ENCODE measurements at regions not wholly inside any gene's neighbourhood (a gene's known extent, or its start where the extent isn't known, plus 50 kb on each side); places are given as distances from the start of the nearest gene placed in this dataset.
A peak's percentile ranks its signal among the peaks of the same experiment; 100 is the strongest.
"Not testable (repeated sequence)": the region's sequence is repeated elsewhere in the genome, so short reads cannot be mapped to it uniquely, and the experiment has no call there.

DNA sequence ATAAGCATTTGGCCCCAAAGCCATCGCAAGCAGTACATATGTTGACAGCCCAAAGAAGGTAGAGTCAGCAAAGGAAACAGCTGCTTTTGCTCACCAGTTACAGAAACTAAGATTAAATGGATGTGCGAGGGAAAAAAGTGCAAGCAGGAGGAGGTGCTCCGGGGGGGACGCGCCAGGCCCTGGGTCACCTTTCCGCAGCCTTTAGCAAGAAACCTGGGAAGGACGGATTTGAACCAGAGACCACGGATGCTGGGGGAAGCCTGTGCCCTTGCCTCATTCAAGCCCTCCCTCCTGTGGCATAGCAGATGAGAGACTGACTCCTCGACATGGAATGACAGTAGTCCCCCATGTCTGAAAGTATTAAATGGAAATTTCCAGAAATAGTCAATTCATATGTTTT lies 405.6 kb upstream of the PRKCQ start:
- no peak for DNase-seq

DNA sequence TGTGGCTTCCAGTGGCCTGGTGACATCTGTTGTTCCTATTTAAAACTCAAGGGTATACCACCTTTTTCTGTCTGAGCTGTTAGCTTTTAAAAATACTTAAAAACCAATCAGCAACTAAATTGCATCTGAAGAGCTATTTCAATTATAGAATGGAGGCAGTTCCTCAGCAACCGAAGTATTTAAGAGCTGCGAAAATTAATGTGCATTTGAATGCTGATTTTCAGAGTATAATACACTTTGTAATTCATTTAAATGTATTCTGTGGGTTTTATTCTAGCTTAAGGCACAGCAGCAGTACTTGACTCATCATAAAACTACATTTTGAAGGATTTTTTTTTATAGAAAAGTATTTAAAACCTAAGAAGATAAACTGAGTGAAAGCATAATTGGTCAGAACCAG lies 404.9 kb upstream of the PRKCQ start:
- no peak for DNase-seq

DNA sequence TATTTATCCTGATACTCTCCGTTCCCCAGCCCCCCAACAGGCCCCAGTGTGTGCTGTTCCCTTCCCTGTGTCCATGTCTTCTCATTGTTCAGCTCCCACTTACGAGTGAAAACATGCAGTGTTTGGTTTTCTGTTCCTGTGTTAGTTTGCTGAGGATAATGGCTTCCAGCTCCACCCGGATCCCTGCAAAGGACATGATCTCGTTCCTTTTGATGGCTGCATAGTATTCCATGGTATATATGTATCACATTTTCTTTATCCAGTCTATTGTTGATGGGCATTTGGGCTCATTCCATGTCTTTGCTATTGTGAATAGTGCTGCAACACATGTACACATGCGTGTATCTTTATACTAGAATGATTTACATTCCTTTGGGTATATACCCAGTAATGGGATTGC lies 403.9 kb upstream of the PRKCQ start:
- DNase-seq: not testable (repeated sequence)

DNA sequence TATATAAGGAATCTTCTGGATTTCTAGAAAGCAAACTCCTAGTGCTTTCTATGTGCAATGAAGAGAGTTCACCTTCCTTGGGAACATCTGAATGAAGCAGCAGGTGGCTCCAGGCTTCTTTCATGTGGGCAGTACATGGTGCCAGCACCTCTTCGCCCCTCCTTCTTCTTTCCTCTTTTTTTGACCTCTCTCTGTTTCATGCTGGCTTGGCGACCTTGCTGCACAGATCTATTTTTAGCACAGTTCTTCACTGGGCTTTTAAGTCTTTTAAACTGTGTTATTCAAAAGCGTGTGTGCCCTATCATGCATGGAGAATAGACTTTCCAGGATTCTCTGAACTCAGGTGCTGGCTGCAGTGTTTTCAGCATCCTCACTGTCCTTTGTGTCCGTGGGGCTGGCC lies 400.3 kb upstream of the PRKCQ start:
- no peak for DNase-seq

DNA sequence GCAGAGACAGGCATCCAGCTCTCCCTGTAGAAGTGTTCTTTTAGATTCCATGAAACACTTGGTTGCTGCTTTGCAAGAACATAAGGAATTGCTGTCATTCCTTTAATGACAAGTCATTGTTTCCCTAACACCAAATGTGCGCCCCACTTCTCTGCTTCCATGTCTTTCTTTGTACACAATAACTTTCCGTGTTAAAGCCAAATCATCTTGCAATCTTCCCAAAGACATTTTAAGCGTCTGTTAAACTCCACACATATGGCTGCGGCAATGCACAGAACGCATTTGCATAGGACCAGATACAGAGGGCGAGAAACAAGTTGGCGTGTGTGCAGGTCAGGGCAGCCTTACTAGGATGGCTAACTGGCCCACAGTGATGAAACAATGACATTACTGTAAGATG lies 399.3 kb upstream of the PRKCQ start:
- no peak for DNase-seq

DNA sequence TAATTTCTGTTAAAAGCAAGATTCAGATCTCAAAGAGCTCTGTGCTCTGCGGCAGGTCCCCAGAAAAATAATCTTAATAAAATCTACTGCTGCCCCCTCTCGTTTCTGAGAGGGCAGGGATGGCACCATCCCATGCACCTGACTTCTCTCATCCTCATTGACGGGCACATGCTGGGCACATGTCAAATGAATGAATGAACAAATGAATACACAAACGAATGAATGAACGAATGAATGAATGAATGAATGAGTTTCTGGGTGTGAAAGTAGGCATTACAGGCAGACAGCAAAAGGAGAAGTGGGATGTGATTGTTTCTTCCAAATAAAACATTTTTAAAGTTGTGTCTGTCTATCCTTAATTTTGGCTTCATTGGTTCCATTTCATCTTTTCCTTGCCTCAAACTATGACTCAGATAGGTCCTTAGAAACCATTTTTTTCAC lies 398.1 kb upstream of the PRKCQ start:
- DNase-seq: no peak

DNA sequence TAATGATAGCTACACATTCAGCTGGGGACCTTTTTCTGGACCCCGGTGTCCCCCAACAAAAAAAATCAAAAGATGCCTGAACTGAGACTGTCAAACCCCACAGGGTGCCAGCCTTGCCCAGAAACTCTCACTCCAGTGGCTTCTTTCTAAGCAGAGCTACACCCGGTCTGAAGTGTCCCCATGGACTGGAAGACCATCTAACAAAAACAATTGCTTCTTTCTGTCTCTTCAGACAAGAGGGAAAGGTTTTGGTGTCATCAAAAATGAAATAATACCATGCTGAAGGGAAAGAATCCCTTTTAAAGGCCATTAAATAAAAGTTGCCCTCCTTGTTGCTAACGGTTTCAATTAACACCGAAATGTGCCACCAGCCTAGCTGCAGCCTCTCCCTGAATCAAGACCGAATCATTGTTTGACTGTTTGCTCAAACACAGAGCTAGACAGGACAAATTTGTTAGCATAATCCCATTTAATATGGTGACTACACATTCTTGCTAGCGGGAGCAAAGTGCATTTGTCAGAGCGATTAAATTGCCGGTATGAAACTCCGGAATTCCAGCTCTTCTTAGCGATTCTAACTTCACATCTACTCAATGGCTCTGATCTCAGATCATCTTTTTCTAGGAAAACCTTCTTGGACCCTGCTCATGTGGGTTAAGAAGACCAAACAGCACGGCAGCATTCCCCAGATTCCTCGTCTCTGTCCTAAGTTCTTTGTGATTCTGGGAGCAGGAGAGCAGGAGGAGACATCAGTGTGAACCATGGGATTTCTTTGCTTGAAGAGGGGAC lies 397.5 kb upstream of the PRKCQ start:
- DNase-seq: no peak

DNA sequence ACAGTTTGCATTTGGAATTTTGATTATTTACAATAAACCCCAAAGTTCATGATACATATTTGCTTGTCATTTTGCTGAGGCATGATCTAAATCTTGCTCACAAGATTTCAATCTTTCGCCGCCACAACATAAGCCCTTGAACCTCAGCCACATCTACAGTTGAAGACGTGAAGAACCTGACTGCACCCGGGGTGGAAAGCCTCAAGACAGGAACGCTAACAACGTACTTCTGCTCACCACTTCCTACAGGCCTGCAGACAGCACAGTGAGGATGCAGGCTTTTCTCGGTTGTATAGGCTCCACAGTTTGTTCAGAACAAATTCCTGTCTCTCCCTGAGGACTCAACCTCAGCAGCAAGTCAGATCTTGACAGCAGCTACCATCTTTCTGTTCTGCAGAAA lies 393.8 kb upstream of the PRKCQ start:
- DNase-seq: no peak

DNA sequence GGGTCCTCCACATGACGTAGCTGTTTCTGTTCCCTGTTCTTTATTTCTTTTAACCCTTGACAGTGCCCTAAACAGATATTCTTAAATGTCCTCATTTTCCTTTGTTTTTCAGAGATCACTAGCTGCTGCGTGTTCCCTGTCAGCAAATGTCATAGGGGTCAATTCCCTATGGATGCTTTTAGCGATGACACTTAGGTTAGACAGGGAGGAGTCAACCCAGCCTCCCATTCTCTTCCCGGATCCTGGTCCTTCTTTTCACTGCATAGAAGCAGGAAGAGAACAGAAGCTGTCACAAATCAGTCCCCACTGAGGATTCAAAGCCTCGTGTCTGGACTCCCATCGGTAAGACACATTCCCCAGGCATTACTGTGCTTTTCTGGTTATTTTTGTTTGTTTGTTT lies 392.1 kb upstream of the PRKCQ start:
- DNase-seq: no peak

DNA sequence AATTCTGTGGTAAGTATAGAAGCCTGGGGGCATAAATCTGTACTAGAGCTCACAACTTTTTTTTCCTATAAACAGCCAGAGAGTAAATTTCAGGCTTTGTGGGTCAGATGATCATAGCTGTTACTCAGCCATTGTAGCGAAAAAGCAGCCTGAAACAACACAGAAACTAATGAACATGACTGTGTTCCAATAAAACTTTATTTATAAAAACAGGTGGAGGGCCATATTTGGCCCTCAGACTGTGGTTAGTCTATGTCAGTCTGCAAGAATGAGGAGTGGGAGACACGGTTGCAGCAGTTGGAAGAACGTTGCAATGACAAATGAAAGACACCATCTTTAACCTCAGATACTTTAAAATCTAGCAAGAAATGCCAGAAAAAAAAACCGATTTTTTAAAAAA lies 389.6 kb upstream of the PRKCQ start:
- no peak for DNase-seq

DNA sequence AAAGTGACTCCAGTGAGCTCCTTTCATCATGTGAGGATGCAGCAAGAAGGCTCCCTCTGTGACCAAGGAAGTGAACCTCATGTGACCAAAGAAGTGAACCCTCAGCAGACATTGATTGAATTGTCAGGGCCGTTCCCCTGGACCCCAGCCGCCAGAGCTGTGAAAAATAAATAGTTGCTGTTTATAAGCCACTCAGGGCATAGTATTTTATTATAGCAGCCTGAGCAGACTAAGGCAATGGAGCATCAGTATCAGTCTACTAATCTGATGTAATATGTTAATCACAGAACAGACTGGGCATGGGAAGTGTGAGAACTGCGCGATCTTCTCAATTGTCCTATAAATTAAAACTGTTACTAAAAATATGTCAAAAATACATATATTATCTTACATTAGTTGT lies 384.5 kb upstream of the PRKCQ start:
- no peak for DNase-seq

DNA sequence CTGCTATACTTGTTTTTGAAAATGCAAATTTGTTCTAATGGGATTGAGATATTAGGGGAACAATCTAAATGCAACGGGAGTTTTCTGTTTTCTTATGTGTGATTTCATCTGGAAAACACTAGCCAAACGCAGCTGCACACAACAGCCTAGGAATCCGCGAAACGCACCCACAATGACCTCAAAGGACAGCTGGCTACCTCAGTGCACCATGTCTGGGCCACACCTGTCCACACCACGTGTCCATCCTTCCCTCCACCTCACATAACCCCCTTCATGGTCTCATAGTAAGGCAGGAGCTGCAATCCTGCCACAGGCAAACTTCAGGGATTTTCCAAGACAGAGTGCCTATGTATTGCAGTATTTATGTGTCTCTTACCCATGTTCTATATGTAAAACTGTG lies 382.5 kb upstream of the PRKCQ start:
- DNase-seq: no peak

DNA sequence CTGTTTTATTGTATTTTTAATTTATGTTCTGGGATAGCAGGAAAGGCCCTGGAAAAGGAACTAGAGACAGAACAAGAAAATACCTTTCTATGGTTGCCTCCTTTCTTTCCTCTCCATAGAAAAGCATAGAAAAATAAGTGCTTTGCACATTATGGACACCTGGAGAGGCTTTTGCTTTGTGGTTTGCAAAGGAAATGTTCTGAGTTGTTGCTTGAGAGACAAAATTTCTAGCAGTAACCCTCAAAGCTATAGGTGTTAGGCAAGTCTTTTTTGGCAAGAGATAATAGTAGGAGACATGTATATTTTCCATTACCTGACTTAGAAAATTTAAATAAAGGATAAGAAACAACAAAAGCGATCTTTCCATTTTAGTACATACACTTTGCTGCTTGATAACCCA lies 378.6 kb upstream of the PRKCQ start:
- DNase-seq: no peak

DNA sequence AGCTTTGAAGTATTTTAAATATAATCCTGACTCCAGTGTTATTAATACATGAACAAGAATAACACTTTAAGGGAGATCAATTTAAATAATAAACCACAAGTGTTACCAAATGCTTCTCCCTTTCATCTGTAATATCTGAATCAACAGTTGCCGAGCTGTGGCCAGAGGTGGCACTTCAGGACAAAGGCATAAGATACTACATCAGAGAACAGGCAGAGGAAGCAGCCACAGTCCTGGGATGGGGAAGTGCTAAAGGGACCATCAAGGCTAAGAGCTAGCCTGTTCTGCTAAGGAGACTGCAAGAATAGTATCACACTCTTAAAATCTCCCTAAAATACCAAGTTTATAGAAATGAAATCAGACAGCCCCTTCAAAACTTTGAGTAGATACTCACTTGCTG lies 378.2 kb upstream of the PRKCQ start:
- DNase-seq: no peak

DNA sequence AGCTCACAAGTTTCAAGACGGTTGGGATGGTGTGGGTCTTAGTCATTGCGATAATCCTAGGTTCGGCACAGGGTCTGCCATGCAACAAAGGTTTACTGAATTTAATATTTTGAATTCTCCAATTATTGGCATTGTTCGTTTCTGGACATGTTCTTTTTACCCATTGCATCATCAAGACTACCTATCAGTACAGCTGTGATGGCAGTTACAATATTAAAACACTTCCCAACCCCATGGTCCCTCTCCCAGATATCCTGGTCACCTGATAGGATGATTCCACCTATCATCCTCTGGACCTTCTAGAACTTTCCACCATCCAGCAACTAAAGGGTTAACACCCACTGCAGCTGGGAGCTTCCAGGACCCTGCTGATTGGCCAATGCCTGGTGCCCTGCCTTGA lies 377.8 kb upstream of the PRKCQ start:
- DNase-seq: peak in 1 of 56 donors; percentile 11

DNA sequence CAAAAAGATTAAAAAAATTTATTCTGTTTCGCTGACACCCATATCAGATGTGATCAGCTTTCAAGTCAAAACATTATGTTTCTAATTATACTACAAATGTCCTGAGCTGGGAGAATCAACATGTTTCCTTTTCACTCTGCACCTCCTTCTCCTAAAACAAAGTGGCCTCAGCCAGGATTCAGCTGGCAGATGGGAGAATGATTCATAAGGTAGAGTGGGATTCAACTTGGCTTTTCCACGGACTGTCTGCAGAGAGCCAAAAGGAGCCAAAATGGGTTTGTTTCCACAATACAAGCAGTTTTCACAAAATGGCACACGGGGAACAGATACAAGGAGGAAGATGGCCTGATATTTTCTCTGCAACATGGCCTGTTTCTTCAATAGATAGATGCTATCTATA lies 376.5 kb upstream of the PRKCQ start:
- DNase-seq: no peak

DNA sequence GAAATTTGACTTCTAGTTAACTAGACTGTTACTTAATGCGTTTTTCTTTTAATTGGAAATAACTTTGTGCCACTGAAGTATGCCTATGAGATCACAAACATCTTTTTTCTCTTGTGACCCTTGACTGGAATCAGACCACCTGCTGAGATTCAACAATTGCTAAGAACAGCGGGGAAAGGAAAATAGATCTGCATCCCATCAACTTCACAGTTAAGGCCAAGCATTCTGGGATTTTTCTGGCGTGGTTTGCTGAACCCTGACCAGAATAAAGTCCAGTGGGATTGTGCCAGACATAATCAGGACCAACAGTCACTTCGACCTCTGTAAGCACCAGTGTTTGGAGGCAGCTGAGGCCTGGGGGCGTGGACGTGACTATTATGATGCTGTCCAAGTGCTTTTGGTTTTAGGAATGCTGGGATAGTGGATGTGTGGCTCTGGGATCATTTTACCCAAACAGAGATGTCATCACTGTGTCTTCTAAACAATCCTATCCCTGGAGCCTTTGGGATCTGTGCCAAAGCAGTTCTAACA lies 373.3 kb upstream of the PRKCQ start:
- DNase-seq: peak in 1 of 56 donors; percentile 5

DNA sequence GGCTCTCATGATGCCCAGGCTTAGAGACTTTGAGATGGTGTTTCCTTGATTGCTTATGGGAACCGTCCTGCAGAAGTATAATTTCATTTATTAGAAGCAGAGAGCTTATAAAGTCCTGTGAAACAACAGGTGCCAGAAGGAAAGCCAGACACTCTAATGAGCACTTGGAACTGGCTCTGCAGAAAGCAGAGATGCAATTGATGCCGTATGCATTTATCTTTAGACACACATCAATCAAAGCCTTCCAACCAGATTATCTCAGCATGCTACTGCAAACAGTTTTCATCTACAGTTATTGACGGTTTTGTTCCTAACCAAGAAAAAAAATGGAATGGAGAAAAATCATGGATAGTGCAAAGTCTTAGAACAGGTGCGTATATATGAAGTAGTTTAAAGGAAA lies 371.7 kb upstream of the PRKCQ start:
- no peak for DNase-seq

DNA sequence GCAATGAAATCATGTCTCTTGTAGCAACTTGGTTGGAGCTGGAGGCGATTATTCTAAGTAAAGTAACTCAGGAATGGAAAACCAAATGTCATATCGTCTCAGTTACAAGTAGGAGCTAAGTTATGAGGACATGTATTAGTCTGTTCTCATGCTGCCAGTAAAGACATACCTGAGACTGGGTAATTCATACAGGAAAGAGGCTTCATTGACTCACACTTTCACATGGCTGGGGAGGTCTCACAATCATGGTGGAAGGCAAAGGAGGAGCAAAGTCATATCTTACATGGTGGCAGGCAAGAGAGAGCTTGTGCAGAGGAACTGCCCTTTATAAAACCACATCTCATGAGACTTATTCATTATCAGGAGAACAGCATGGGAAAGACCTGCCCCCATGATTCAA lies 370.1 kb upstream of the PRKCQ start:
- DNase-seq: no peak

DNA sequence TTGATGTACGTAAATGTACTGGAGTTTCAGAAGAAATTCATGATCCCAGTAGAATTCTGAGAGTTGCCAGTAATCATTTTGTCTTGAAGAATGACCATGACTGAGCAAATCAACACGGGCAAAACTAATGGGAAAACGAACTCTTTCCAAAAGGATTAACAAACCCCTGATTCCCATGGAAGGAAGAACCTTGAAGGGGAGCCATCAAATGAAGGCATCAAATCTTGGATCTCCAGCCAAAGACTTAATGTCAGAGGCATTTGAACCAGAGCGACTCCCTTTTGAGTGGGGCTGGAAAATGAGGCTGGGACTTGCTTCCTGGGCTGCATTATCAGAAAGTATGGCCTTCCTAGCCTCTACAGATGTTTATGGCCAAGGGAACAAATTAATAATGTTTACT lies 364.4 kb upstream of the PRKCQ start:
- DNase-seq: no peak

DNA sequence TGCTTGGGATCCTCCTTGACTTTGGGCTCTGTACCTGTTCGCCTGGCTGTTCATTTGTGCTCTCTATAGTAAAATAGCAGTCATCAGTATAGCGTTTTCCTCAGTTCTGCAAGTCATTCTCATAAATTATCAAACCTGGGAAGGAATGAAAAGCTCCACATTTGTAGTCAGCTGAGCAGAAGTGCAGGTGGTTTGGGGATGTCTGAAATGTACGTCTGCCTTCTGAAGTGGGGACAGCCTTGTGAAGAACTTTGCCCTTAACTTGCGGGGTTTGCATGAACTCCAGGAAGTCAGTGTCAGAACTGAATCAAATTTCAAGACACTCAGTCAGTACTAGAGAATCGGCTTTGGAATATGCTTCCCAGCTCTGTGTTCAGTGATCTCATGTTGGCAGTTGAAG lies 358.3 kb upstream of the PRKCQ start:
- DNase-seq: no peak

DNA sequence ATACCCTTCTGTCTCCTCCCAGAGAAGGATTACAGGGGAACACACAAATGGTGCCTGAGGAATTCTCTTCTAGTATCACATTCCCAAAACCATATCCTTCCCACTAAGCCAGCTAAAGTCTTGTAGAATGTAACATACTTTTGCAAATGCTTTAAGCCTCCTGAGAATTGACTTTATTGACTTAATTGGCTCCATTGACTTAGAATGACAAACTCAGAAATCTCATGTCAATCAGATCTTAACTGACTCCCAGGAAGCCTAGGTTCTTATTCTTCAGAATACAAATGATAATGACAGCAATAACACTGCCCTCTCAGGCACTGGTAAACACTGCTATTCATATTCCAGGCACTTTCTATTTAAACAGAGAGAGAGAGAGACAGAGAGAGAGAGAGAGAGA lies 356.9 kb upstream of the PRKCQ start:
- no peak for DNase-seq

DNA sequence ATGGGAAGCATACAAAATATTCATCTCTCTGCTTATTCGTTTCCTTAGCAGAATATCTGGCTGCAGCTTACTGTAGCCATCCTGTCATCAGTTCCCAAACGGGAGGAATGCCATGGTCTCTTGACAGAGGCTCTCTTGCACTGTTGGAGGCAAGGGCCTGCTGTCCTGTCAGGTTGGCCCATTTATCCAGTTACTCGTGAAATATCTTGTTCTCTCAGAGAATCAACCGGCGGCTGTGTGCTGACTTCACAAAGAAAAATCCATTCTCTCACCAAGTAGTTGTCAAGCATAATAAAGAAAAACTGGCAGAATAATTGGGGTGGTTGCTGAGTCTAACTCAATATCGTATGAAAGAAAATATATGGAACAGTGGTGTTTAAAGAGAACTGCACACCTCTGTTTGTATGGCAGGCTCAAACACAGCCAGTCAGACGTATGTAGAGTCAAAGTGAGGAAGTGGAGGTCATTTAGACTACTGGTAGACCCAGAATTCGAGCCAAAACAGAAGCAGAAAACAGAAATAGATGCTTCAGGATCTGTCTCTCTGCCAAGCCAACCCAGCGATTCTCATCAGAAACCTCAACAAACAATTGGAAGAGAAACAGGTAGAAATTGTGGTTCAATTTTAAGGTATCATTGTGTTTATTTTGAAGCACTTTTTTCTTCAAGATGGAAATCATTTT lies 349.2 kb upstream of the PRKCQ start:
- peak in 5 of 56 donors; percentile 1 to 35 (median 3) for DNase-seq

Data from nucleus accumbens (tissue), 56 donors.